HCT116 (cell line): ENCODE measurements at regions not wholly inside any gene's neighbourhood (a gene's known extent, or its start where the extent isn't known, plus 50 kb on each side); places are given as distances from the start of the nearest gene placed in this dataset.

Source experiments
- ATAC-seq: fragments of 200-7000 bp; cut with Tn5 transposase; 2 replicates; pipeline ENCODE4 v1.9.1; 2020; ENCODE audit warnings: mild to moderate bottlenecking, moderate library complexity
- BruUV-seq: library from RNA; stranded (reverse); fragments of 400-500 nt; replicated peaks from 2 replicates; lab custom pipeline; 2021; lab: Mats Ljungman, UMichigan
- CTCF ChIA-PET: fragments of 300-600 bp; sonication (Branson Sonifier 250); formaldehyde crosslinking; loops from one replicate; lab custom pipeline; 2021; ENCODE audit warnings: antibody characterized with exemption; lab: Charles Lee
- POLR2A ChIA-PET: fragments of 300-600, 350-600 bp; sonication (Branson Sonifier 250); formaldehyde crosslinking; loops from one replicate; lab custom pipeline; 2021; ENCODE audit warnings: antibody characterized with exemption; lab: Charles Lee
- RAD21 ChIA-PET, 2 experiments: fragments of 300-600 bp; sonication (Branson Sonifier 250); formaldehyde crosslinking; loops; one replicate each; lab custom pipeline; 2023; ENCODE audit warnings: low total read pairs in 2 of 2; ENCODE audit not compliant: uncharacterized antibody in 2 of 2, unreplicated experiment in 2 of 2, low non-redundant PET in 1 of 2; lab: Charles Lee
- DNase-seq: peaks from one replicate; pipeline ENCODE4 v3.0.0-alpha.2; 2010; ENCODE audit warnings: low read depth, low spot score
- H2AFZ ChIP-seq: fragments of 200-600 bp; shearing (Covaris generic), sonication (generic); 2 replicates; pipeline ENCODE4 v1.6.1; 2017; ENCODE audit warnings: low read depth, mixed run types, mixed read lengths, antibody characterized with exemption, low read length; ENCODE audit not compliant: poor library complexity, severe bottlenecking
- H3K27ac ChIP-seq: 2 replicates; pipeline ENCODE4 v1.5.1; 2012; ENCODE audit warnings: low read depth, low read length
- H3K27me3 ChIP-seq: fragments of 200-600 bp; sonication (generic); 2 replicates; pipeline ENCODE4 v1.6.1; 2016; ENCODE audit warnings: mixed run types, low read length, mixed read lengths; ENCODE audit not compliant: insufficient read depth
- H3K36me3 ChIP-seq, 2 experiments: fragments of 200-500 bp in 1 of 2; fragments of 200-600 bp in 1 of 2; sonication (Bioruptor generic) in 1 of 2; sonication (generic) in 1 of 2; 2 replicates each; pipeline versions ENCODE4 v1.5.1 to v1.6.1; 2014 to 2016; ENCODE audit warnings: low read length in 2 of 2, inconsistent platforms in 1 of 2, mixed read lengths in 1 of 2, mixed run types in 1 of 2; ENCODE audit not compliant: insufficient read depth in 2 of 2, control insufficient read depth in 1 of 2
- H3K4me1 ChIP-seq, 2 experiments: fragments of 200-600 bp in 1 of 2; sonication (generic) in 1 of 2; 2 replicates each; pipeline versions ENCODE4 v1.5.1 to v1.6.1; 2012 to 2017; ENCODE audit warnings: low read length in 2 of 2, inconsistent platforms in 1 of 2, mild to moderate bottlenecking in 1 of 2, mixed read lengths in 1 of 2, mixed run types in 1 of 2, moderate library complexity in 1 of 2; ENCODE audit not compliant: insufficient read depth in 2 of 2, control insufficient read depth in 1 of 2
- H3K4me2 ChIP-seq: fragments of 200-600 bp; sonication (generic); 2 replicates; pipeline ENCODE4 v1.6.1; 2017; ENCODE audit warnings: mixed run types, low read length, mixed read lengths
- H3K4me3 ChIP-seq, 2 experiments: fragments of 200-600 bp in 1 of 2; sonication (generic) in 1 of 2; replicated peaks in 1 of 2; 2 replicates each; pipeline ENCODE4 v1.5.1; 2011 to 2016; ENCODE audit warnings: low read length in 2 of 2, control low read depth in 1 of 2, low read depth in 1 of 2, mild to moderate bottlenecking in 1 of 2, mixed read lengths in 1 of 2, mixed run types in 1 of 2
- H3K79me2 ChIP-seq: fragments of 200-600 bp; sonication (generic); 2 replicates; pipeline ENCODE4 v1.6.1; 2017; ENCODE audit warnings: mild to moderate bottlenecking, mixed run types, low read length, moderate library complexity, mixed read lengths; ENCODE audit not compliant: insufficient read depth
- H3K9ac ChIP-seq: fragments of 200-600 bp; sonication (generic); 2 replicates; pipeline ENCODE4 v1.6.1; 2016; ENCODE audit warnings: low read length, mixed read lengths
- H3K9me2 ChIP-seq: fragments of 200-600 bp; sonication (generic), shearing (Covaris generic); 2 replicates; pipeline ENCODE4 v1.6.1; 2017; ENCODE audit warnings: mixed run types, mild to moderate bottlenecking, moderate library complexity; ENCODE audit not compliant: insufficient read depth
- H3K9me3 ChIP-seq, 2 experiments: fragments of 200-500 bp in 1 of 2; fragments of 200-600 bp in 1 of 2; sonication (Bioruptor generic) in 1 of 2; sonication (generic) in 1 of 2; 2 replicates each; pipeline ENCODE4 v1.6.1; 2014 to 2017; ENCODE audit warnings: low read length in 2 of 2, mixed read lengths in 2 of 2, inconsistent platforms in 1 of 2, low read depth in 1 of 2, mild to moderate bottlenecking in 1 of 2, mixed run types in 1 of 2, moderate library complexity in 1 of 2; ENCODE audit not compliant: control insufficient read depth in 1 of 2, insufficient read depth in 1 of 2
- H4K20me1 ChIP-seq: fragments of 200-600 bp; sonication (generic), shearing (Covaris generic); 2 replicates; pipeline ENCODE4 v1.6.1; 2017; ENCODE audit warnings: mixed run types, mild to moderate bottlenecking, moderate library complexity; ENCODE audit not compliant: insufficient read depth
- CBX3 ChIP-seq: IDR thresholded peaks from 2 replicates; pipeline ENCODE4 v1.6.1; 2012; ENCODE audit warnings: low read depth
- CEBPB ChIP-seq: IDR thresholded peaks from 2 replicates; pipeline ENCODE4 v1.6.1; 2012; ENCODE audit warnings: low read depth
- CTCF ChIP-seq, 3 experiments: fragments of 200-600 bp in 1 of 3; sonication (generic) in 1 of 3; IDR thresholded peaks in 2 of 3; conservative IDR thresholded peaks in 1 of 3; 2 replicates each; pipeline ENCODE4 v1.5.1; 2012 to 2017; ENCODE audit warnings: low read depth in 2 of 3, low read length in 2 of 3, antibody characterized with exemption in 1 of 3, borderline replicate concordance in 1 of 3, control low read depth in 1 of 3, mild to moderate bottlenecking in 1 of 3, mixed read lengths in 1 of 3, mixed run types in 1 of 3, moderate library complexity in 1 of 3; ENCODE audit not compliant: insufficient read depth in 1 of 3
- ELF1 ChIP-seq: IDR thresholded peaks from 2 replicates; pipeline ENCODE4 v1.6.1; 2012; ENCODE audit warnings: low read depth, borderline replicate concordance
- EZH2 ChIP-seq: fragments of 200-600 bp; sonication (generic); IDR thresholded peaks from 2 replicates; pipeline ENCODE4 v1.6.1; 2017; ENCODE audit warnings: antibody characterized with exemption, mixed run types
- EZH2phosphoT487 ChIP-seq: fragments of 200-600 bp; IDR thresholded peaks from 2 replicates; pipeline ENCODE4 v1.6.1; 2018; ENCODE audit warnings: antibody characterized with exemption, borderline replicate concordance
- MAX ChIP-seq: IDR thresholded peaks from 2 replicates; pipeline ENCODE4 v1.6.1; 2012
- POLR2A ChIP-seq: IDR thresholded peaks from 2 replicates; pipeline ENCODE4 v1.7.0; 2011; ENCODE audit warnings: borderline replicate concordance; ENCODE audit not compliant: insufficient read depth, insufficient read length; ENCODE audit errors: extremely low read depth
- POLR2AphosphoS5 ChIP-seq: IDR thresholded peaks from 2 replicates; pipeline ENCODE4 v1.6.1; 2011; ENCODE audit warnings: mild to moderate bottlenecking, low read depth, low read length, moderate library complexity
- RAD21 ChIP-seq: IDR thresholded peaks from 2 replicates; pipeline ENCODE4 v1.6.1; 2012; ENCODE audit warnings: low read depth, mild to moderate bottlenecking
- SIN3A ChIP-seq: IDR thresholded peaks from 2 replicates; pipeline ENCODE4 v1.6.1; 2012; ENCODE audit warnings: low read depth
- SRF ChIP-seq: IDR thresholded peaks from 2 replicates; pipeline ENCODE4 v1.6.1; 2012; ENCODE audit warnings: low read depth
- TCF7L2 ChIP-seq: IDR thresholded peaks from 2 replicates; pipeline ENCODE4 v1.7.0; 2011; ENCODE audit warnings: borderline replicate concordance, inconsistent platforms; ENCODE audit not compliant: insufficient read depth, insufficient read length; ENCODE audit errors: extremely low read depth
- ZFX ChIP-seq: fragments of 450-650 bp; IDR thresholded peaks from 2 replicates; pipeline ENCODE4 v1.6.1; 2017
- ZNF274 ChIP-seq: fragments of 200-500 bp; sonication (Bioruptor generic); IDR thresholded peaks from 2 replicates; pipeline ENCODE4 v1.6.1; 2014; ENCODE audit warnings: mild to moderate bottlenecking, low read depth, low read length, inconsistent platforms
- intact Hi-C: fragments of 100-400 bp; cut with micrococcal nuclease; formaldehyde crosslinking; loops from 2 replicates; pipeline ENCODE4 v1.10.0; 2022
- TF ChIP-seq, protein P1 (sequence below): IDR thresholded peaks from 2 replicates; pipeline ENCODE4 v1.6.1; 2012; ENCODE audit warnings: low read depth
- TF ChIP-seq, protein P2 (sequence below): IDR thresholded peaks from 2 replicates; pipeline ENCODE4 v1.6.1; 2011; ENCODE audit warnings: mild to moderate bottlenecking, low read length, moderate library complexity; ENCODE audit not compliant: insufficient replicate concordance; ENCODE audit errors: extremely low read depth

- no peaks in the 10 kb centered on the region for H3K9me3 ChIP-seq
Measured at GRCh38 chr2:52345082-52345481, 1313.2 kb upstream of the NRXN1 start.

More at GRCh38 chr2:52345082-52345481, 1313.2 kb upstream of the NRXN1 start:
- POLR2A ChIA-PET, result no interaction called here
- no peak overlapping the region for H3K27ac ChIP-seq
- H3K27me3 ChIP-seq, result no peaks in the 10 kb centered on the region
- ATAC-seq (no peak), DNase-seq (no peak)
- no peak overlapping the region for H3K4me3 ChIP-seq
- TF ChIP-seq CBX3, result no peak
- TF ChIP-seq TCF7L2, result no peak
- TF ChIP-seq POLR2A, result no peak
- TF ChIP-seq POLR2AphosphoS5, result no peak
- no peak for TF ChIP-seq ZNF274
- TF ChIP-seq ZFX, result no peak
- TF ChIP-seq, protein P1, sequence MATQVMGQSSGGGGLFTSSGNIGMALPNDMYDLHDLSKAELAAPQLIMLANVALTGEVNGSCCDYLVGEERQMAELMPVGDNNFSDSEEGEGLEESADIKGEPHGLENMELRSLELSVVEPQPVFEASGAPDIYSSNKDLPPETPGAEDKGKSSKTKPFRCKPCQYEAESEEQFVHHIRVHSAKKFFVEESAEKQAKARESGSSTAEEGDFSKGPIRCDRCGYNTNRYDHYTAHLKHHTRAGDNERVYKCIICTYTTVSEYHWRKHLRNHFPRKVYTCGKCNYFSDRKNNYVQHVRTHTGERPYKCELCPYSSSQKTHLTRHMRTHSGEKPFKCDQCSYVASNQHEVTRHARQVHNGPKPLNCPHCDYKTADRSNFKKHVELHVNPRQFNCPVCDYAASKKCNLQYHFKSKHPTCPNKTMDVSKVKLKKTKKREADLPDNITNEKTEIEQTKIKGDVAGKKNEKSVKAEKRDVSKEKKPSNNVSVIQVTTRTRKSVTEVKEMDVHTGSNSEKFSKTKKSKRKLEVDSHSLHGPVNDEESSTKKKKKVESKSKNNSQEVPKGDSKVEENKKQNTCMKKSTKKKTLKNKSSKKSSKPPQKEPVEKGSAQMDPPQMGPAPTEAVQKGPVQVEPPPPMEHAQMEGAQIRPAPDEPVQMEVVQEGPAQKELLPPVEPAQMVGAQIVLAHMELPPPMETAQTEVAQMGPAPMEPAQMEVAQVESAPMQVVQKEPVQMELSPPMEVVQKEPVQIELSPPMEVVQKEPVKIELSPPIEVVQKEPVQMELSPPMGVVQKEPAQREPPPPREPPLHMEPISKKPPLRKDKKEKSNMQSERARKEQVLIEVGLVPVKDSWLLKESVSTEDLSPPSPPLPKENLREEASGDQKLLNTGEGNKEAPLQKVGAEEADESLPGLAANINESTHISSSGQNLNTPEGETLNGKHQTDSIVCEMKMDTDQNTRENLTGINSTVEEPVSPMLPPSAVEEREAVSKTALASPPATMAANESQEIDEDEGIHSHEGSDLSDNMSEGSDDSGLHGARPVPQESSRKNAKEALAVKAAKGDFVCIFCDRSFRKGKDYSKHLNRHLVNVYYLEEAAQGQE, result no peak
- no peak for TF ChIP-seq RAD21
- no peak for TF ChIP-seq EZH2
- TF ChIP-seq CEBPB, result no peak
- no peak for TF ChIP-seq CTCF (IDR thresholded peaks at IDR 0.05 in 2 of 3, conservative IDR thresholded peaks at IDR 0.05 in 1 of 3; ENCODE audit: borderline replicate concordance in 1 of 3, insufficient read depth in 1 of 3, low read depth in 2 of 3, low read length in 2 of 3)
- no peak for TF ChIP-seq EZH2phosphoT487
- no peak for TF ChIP-seq SIN3A
- no peak for TF ChIP-seq ELF1
- TF ChIP-seq MAX, result no peak
- TF ChIP-seq, protein P2, sequence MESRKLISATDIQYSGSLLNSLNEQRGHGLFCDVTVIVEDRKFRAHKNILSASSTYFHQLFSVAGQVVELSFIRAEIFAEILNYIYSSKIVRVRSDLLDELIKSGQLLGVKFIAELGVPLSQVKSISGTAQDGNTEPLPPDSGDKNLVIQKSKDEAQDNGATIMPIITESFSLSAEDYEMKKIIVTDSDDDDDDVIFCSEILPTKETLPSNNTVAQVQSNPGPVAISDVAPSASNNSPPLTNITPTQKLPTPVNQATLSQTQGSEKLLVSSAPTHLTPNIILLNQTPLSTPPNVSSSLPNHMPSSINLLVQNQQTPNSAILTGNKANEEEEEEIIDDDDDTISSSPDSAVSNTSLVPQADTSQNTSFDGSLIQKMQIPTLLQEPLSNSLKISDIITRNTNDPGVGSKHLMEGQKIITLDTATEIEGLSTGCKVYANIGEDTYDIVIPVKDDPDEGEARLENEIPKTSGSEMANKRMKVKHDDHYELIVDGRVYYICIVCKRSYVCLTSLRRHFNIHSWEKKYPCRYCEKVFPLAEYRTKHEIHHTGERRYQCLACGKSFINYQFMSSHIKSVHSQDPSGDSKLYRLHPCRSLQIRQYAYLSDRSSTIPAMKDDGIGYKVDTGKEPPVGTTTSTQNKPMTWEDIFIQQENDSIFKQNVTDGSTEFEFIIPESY, result no peak
- no peak for TF ChIP-seq SRF
- no peaks in the 10 kb centered on the region for H3K4me1 ChIP-seq
- H2AFZ ChIP-seq, result no peak overlapping the region
- RAD21 ChIA-PET, result no interaction called here
- no peaks in the 10 kb centered on the region for H3K9me2 ChIP-seq
- no peak overlapping the region for H3K4me2 ChIP-seq
- H4K20me1 ChIP-seq, result no peaks in the 10 kb centered on the region
- intact Hi-C loops, result no loop called here
- no TSS peak for BruUV-seq
- no peak overlapping the region for H3K9ac ChIP-seq
- H3K79me2 ChIP-seq, result no peaks in the 10 kb centered on the region
- CTCF ChIA-PET, result no interaction called here
- no peaks in the 10 kb centered on the region for H3K36me3 ChIP-seq
